Keratinocyte (primary cell): ENCODE measurements at regions not wholly inside any gene's neighbourhood (a gene's known extent, or its start where the extent isn't known, plus 50 kb on each side); places are given as distances from the start of the nearest gene placed in this dataset.

Experiments used
- CTCF ChIP-seq, 3 experiments: IDR thresholded peaks in 1 of 3; conservative IDR thresholded peaks in 1 of 3; optimal IDR thresholded peaks in 1 of 3; 2 replicates in 2 of 3; 3 replicates in 1 of 3; pipeline versions ENCODE3 to v1.5.1; 2011; ENCODE audit warnings: low read length in 3 of 3, mild to moderate bottlenecking in 3 of 3, moderate library complexity in 2 of 3, control low read depth in 1 of 3, inconsistent platforms in 1 of 3; ENCODE audit not compliant: insufficient read depth in 2 of 3; ENCODE audit errors: extremely low read depth in 1 of 3
- EZH2 ChIP-seq: IDR thresholded peaks from one replicate; pipeline ENCODE4 v1.6.1; 2012; ENCODE audit warnings: inconsistent platforms, mild to moderate bottlenecking, low read length, moderate library complexity

- no peak for TF ChIP-seq CTCF (optimal IDR thresholded peaks at IDR 0.05 in 1 of 3, IDR thresholded peaks at IDR 0.05 in 1 of 3, conservative IDR thresholded peaks at IDR 0.05 in 1 of 3; ENCODE audit: extremely low read depth in 1 of 3, insufficient read depth in 2 of 3, low read length in 3 of 3)
- no peak for TF ChIP-seq EZH2
Measured at GRCh38 chr3:191148131-191148530, 50.9 kb upstream of the OSTN start.
